Left hindlimb (tissue), 1 donor: ENCODE measurements at regions not wholly inside any gene's neighbourhood (a gene's known extent, or its start where the extent isn't known, plus 50 kb on each side); places are given as distances from the start of the nearest gene placed in this dataset.
A peak's percentile ranks its signal among the peaks of the same experiment; 100 is the strongest.
"Not testable (repeated sequence)": the region's sequence is repeated elsewhere in the genome, so short reads cannot be mapped to it uniquely, and the experiment has no call there.

ENCODE experiments used
- DNase-seq: peaks from one replicate; pipeline ENCODE4 v3.0.0-alpha.2; 2018

DNA sequence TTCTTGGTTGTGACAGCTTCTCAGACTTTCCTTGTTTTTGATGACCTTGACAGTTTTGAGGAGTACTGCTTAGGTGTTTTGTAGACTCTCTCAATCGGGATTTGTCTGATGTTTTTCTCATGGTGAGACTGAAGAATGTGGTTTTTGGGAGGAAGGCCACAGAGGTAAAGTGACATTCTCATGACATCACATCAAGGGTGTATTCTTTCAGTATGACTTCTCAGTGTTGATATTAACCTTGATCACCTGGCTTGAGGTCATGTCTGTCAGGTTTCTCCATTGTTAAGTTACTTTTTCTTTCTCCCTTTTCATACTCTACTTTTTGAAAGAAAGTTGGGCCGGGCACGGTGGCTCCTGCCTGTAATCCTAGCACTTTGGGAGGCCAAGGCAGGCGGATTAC lies 269.9 kb downstream of the ZNF37A start:
- not testable (repeated sequence) for DNase-seq

DNA sequence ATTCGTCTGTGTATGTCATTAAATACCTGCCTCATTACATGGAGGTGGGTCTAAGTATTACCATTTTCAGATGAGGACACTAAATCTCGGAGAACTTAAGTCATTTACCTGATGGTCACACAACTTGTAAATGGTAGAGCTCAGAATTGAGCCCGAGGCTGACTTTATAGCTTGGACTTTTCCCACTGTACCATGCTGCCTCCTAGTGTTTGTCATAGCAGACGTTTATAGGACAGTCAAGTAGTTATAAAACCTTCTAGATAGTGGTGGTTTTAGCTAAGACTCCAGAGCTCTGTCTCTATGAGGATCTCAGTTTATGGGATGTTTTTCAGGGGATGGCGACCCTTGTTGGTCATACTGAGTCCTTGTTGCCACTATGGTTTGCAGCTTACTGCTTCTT lies 271.8 kb downstream of the ZNF37A start:
- peak; percentile 29 for DNase-seq

DNA sequence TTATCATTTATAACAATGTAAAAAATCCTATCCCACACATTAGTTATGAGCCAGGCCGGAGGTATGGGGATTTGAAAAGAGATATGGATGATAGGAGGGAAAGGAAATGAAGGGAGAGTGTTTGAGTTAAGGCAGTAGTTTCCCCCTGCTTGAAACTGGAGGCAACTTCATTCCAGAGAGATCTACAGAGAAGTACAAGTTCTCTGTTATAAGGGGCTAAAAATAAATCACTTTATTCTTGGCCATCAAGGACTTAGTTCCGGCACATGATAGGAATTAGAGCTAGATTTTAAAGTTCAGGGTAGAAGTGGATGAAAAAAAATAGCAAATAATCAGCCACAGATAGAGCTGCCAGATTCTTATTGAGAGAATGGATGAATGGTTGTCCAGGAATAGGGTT lies 289.7 kb downstream of the ZNF37A start:
- not testable (repeated sequence) for DNase-seq

DNA sequence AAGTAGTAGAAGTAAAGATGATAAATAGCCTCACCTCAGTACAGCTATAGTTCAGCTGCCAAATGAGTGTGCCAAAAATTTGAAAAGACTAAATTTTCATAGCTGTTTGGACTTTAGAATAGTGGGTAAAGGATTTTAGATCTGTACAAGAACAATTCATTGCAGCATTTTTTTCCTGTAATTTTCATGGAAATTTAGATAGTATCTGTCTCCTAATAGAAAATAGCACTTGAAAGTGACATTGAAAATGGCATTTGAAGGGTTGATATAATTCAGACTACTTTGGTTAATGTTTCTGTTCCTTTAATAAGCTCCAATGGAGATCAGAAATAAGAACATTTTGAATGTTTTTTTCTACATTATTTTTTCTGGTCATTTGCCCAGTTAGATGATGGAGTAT lies 292.7 kb downstream of the ZNF37A start:
- not testable (repeated sequence) for DNase-seq

DNA sequence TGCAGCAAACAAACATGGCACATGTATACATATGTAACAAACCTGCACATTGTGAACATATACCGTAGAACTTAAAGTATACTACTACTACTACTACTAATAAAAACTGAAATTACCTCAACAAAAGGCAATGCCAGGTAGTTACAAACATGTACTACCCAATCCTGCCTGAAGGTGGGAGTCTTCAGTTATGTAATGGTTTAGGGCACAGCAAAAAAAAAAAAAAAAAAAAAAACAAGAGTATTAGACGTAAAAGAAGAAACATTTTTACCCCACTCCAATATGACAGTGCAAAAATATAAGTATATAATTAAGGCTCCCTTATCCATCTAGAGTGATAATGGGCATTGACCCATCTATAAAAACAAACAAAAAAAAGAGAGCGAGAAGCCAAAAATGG lies 296.6 kb downstream of the ZNF37A start:
- not testable (repeated sequence) for DNase-seq

DNA sequence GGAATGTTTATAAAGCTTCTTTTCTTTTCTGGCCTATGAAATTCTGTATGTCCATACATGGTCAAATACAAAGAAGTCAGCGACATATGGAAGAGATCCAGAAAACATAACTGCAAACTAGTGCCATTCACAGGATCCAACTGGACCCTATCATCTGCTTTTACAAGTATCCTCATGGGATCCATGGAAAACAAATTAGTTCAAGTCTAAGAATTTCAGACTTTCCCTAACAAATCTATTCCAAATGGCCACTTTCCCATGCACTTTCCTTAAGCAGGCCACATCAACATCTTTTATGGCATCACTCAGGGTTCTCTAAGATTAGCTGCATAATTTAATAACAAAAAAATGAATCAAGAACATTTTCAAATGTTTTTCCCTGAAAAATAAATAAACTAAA lies 301.3 kb downstream of the ZNF37A start:
- DNase-seq, result not testable (repeated sequence)

DNA sequence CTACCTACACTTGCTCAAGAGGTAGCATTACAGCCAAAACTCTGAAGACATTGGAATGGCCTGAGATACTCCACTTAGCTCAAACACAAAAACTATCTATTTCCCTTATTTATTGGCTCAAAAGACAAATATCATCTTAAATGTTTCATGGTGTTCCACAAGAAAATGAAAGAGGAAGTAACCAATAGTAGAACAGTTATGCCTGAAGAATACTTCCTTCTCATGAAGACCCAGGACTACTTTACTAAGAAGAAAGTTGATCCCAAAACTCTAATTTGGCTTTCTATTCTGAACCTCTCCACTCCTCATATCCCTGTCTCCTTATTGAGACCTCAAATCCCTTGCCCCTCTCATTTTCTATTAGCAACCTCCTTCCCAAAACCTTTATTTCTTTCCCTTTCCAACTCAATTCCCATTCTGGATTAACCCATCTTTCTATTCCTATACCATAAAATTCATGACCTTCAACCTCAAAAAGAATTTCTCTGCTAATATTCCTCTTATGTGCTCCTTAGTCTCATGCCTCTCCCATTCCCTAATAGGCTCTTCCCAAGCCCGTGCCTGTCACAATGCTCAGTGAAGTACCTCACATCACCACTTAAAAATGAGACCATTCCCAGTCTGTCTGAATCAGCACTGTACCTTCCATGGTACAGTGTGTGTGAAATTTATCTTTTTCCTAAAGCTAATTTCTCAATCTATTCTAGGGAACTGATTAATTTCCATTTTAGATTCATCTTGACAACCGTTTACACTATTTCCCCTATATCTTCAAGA lies 302.2 kb downstream of the ZNF37A start:
- DNase-seq, result not testable (repeated sequence)

DNA sequence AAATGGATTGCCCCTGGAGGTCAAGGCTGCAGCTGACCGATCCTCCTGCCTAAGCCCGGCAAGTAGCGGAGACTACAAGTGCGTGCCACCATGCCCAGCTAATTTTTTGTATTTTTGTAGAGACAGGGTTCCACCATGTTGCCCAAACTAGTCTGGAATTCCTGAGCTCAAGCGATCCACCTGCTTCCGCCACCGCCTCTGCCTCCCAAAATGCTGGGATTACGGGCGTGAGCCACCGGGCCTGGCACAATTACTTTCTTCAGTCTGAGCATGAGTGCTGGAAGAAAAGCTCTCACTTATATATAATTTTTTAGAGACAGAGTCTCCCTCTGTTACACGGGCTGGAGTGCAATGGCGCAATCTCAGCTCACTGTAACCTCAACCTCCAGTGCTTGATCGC lies 307.4 kb downstream of the ZNF37A start:
- DNase-seq, result not testable (repeated sequence)

DNA sequence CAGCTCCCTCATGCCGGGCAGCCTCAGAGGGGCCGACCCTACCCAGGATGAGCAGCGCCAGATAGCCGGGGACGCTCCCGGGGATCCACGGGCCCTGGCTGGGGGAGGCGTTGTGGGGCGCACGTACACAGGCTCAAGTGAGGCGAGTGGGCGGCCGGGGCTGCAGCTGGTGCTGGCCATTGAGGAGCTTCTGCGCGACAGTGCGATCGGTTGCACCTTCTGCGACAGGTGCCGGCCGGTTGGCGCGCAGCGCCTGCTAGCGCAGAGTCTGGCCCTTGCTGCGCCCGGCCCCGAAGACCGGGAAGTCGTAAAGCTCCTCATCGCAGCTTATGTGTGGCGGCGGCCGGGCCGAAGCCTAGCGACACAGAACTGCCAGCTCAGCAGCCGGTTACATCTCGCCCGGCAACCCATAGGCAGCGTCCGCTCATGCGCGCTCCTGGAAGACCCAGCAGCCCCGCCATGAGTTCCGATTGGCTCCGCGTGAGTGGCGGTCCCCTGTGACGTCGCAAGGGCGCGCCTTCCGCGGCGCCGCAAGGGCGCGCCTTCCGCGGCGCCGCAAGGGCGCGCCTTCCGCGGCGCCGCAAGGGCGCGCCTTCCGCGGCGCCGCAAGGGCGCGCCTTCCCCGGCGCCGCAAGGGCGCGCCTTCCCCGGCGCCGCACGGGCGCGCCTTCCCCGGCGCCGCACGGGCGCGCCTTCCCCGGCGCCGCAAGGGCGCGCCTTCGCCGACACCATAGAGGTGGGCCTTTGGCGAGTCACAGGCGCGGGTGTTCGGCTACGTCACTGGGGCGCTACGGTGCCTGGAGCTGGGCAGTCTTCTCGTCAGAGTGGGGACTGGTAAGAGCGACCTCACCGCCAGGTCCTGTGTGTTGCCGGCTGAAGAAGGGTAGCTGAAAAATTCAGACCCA lies 308.6 kb downstream of the ZNF37A start:
- peak; percentile 94 for DNase-seq

DNA sequence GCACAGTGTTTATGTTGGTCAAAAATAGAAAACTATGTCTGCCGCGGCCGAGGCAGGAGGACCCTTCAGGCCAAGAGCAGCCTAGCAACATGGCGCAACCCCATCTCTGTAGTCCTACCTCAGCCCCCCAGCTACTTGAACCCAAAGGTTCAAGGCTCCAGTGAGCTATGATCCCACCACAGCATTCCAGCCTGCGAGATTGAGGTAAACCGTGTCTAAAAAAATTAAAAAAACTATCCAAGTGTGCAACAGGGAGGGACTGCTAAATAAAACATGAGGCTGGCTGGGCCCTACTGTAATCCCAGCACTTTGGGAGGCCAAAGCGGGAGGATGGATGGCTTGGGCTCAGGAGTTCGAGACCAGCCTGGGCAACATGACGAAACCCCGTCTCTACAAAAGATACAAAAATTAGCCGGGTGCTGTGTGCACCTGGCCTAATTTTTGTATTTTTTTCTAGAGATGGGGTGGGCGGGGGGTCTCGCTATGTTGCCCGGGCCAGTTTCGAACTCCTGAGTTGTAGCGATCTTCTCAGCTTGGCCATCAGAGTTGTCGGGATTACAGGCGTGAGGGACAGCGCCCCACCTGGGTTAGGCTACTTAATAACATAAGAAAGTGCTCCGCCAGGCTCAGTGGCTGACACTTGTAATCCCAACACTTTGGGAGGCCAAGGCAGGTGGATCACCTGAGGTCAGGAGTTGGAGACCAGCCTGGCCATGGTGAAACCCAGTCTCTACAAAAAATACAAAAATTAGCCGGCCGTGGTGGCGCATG lies 309.4 kb downstream of the ZNF37A start:
- DNase-seq, result peak; percentile 48

DNA sequence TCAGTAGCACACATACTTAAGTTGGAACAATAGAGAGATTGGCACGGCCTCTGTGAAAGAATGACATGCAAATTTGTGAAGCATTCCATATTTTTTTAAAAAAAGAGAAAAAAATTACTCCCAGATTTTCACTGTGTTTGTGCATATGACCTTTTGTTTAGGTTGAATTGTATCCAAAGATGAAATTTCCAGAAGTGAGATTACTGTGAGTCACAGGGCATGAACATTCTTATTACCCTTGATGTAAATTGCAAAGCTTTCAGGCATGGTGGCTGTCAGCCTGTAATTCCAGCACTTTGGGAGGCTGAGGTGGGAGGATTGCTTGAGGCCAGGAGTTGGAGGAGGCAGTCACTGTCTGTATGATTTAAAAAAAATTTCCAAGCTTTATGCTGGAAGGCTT lies 329.5 kb downstream of the ZNF37A start:
- not testable (repeated sequence) for DNase-seq

DNA sequence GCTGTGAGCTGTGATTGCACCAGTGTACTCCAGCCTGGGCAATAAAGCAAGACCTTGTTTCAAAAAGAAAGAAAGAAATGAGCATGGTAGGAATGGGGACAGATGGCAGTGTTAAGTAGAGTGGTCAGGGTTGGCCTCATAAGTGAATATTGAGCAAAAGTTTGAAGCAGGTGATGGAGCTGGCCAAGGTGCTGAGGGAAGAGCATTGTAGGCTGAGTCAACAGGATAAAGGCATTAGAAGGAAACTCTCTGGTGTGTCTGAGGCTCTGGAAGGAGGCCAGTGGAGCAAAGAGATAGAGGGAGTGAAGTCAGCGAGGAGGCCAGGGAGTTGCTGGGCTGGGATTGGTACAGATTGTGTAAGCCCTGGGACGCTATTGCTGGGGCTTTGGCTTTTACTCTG lies 336.1 kb downstream of the ZNF37A start:
- DNase-seq, result not testable (repeated sequence)

DNA sequence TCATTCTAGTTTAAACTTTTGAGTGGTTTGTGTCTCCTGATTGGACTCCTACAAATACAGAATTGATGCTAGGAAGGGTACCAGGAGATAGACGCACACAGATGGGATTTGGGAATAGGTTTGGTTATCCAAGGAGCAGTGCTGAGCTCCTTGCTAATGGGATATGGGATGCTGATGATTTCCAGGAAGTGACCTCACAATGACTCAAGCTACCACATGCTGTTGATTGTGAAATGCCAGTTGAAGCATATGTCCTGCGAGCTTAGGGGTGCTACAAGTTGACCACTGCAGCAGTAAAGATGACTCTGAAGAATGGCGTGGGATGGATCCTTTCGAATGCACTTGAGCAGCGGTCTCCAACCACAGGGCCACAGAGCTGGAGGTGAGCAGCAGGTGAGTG lies 343.2 kb downstream of the ZNF37A start:
- not testable (repeated sequence) for DNase-seq

DNA sequence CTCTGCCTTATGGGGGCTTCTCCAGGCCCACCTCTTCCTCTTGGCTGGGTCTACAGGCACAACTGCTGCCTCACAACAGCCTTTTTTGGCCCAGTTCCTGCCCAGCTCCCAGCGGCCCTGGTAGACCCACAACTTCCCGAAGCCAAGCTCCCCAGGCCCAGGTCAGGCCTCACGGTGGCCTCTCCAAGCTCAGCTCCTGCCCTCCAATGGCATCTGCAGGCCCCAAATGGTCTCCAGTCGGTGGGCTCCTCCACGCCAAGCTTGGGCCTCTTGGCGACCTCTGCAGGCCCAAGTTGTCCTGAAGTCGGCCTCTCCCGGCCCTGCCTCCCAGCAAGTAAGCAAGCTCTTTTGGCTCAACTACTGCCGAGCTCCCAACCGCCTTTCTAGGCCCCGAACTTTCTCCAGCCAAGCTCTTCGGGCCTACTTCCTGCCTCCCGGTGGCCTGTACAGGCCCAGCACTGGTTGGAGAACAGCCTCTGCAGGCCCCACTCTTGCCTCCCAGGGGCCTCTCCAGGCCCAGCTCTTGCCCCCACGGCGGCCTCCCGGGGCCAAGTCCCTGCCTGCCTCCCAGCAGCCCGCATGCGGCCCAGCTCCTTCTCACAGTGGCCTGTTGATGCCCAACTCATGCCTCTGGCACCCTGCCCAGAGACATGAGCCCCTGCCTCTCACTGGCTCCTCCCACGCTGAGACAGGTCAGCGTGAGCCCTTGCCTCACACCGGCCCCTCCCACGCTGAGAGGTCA lies 354.6 kb downstream of the ZNF37A start:
- not testable (repeated sequence) for DNase-seq

DNA sequence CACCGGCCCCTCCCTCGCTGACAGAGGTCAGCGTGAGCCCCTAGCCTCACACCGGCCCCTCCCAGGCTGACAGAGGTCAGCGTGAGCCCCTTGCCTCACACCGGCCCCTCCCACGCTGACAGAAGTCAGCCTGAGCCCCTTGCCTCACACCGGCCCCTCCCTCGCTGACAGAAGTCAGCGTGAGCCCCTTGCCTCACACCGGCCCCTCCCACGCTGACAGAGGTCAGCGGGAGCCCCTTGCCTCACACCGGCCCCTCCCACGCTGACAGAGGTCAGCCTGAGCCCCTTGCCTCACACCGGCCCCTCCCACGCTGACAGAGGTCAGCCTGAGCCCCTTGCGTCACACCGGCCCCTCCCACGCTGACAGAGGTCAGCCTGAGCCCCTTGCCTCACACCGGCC lies 355.5 kb downstream of the ZNF37A start:
- not testable (repeated sequence) for DNase-seq

DNA sequence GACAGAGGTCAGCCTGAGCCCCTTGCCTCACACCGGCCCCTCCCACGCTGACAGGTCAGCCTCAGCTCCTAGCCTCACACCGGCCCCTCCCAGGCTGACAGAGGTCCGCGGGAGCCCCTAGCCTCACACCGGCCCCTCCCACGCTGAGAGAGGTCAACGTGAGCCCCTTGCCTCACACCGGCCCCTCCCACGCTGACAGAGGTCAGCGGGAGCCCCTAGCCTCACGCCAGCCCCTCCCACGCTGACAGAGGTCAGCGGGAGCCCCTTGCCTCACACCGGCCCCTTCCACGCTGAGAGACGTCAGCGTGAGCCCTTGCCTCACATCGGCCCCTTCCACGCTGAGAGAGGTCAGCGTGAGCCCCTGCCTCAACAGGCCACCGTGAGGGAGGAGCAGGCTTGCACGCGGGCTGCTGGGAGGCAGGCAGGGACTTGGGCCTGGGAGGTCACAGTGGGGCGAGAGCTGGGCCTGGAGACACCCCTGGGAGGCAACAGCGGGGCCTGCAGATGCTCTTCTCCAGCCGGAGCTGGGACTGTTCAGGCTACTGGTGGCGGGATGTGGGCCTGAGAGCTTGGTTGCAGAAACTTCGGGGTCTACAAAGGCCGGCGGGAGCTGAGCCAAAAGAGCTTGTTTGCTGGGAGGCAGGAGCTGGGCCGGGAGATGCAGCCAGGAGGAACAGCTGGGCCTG lies 356.4 kb downstream of the ZNF37A start:
- DNase-seq, result not testable (repeated sequence)

DNA sequence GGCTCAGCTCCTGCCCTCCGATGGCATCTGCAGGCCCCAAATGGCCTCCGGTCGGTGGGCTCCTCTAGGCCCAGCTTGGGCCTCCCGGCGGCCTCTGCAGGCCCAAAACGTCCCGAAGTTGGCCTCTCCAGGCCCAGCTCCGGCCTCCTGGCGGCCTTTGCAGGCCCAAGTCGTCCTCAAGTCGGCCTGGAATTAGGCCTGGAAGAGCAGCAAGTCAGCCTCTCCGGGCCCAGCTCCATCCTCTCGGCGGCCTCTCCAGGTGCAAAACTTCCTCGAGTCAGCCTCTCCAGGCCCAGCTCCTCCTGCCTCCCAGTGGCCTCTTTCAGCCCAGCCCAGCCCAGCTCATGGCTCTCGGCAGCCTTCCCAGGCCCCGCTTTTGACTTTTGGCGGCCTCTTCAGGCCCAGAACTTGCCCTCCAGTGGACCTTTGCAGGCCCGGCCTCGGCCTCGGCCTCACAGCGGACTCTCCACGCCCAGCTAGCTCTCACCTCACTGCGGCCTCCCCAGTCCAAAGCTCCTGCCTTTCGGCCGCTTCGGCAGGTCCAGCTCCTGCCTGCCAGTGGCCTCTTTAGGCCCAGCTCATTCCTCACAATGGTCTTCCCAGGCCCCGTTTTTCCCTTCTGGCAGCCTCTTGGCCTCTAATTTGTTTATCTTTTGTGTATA lies 357.3 kb downstream of the ZNF37A start:
- not testable (repeated sequence) for DNase-seq
